ENCODE measurements at regions not wholly inside any gene's neighbourhood (a gene's known extent, or its start where the extent isn't known, plus 50 kb on each side); places are given as distances from the start of the nearest gene placed in this dataset.

DNA sequence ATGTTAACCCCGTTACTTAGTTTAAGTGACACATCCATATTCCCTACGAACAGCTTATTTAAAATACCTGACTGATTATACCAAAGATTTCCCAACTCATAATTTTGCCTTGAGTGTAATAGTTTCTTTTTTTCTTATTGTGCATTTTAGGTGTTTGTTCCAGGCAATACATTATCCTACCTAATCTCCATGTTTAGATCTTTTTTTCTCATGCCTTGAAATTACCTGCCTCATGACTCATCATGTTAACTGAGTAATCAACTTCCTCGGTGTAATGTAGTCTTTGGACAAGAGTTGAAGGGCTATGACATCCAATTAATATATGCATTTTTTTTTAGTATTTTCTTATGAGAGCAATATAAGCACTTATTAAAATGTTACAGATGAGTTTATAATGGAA lies 228.7 kb upstream of the ANKRD50 start:
- TF ChIP-seq CTCF (IDR thresholded peaks at IDR 0.05), result no peak
- TF ChIP-seq POLR2A (IDR thresholded peaks at IDR 0.05), result no peak
- TF ChIP-seq EP300 (IDR thresholded peaks at IDR 0.05), result no peak
